Gastrocnemius medialis (tissue), 4 donors: ENCODE measurements at regions not wholly inside any gene's neighbourhood (a gene's known extent, or its start where the extent isn't known, plus 50 kb on each side); places are given as distances from the start of the nearest gene placed in this dataset.
A peak's percentile ranks its signal among the peaks of the same experiment; 100 is the strongest.

Source experiments
- ATAC-seq, 2 donors: fragments of 150-250 bp; one replicate each; pipeline ENCODE4 v1.9.1; 2016
- DNase-seq, 2 donors: peaks; one replicate each; pipeline ENCODE4 v3.0.0-alpha.2; 2019
- H3K27ac ChIP-seq, 4 donors: fragments of 200-600 bp; sonication (generic); 1 replicate in 1 of 4; 2 replicates in 3 of 4; pipeline ENCODE4 v1.5.1; 2016 to 2018; ENCODE audit warnings: mild to moderate bottlenecking in 2 of 4, moderate library complexity in 1 of 4
- H3K27me3 ChIP-seq, 3 donors: fragments of 200-600 bp; sonication (generic) in 2 of 3; 1 replicate in 1 of 3; 2 replicates in 2 of 3; pipeline versions ENCODE4 v1.5.1 to v1.6.0; 2016 to 2019; ENCODE audit warnings: mild to moderate bottlenecking in 1 of 3, moderate library complexity in 1 of 3
- H3K36me3 ChIP-seq, 2 donors: fragments of 200-600 bp; sonication (generic) in 1 of 2; one replicate each; pipeline ENCODE4 v1.5.1; 2017 to 2018
- H3K4me1 ChIP-seq, 2 donors: fragments of 200-600 bp; sonication (generic) in 1 of 2; one replicate each; pipeline ENCODE4 v1.5.1; 2016 to 2017; ENCODE audit warnings: mild to moderate bottlenecking in 2 of 2
- H3K4me3 ChIP-seq, 4 donors: fragments of 200-600 bp; sonication (generic) in 3 of 4; 1 replicate in 1 of 4; 2 replicates in 3 of 4; pipeline ENCODE4 v1.5.1; 2016 to 2019; ENCODE audit warnings: mild to moderate bottlenecking in 2 of 4
- H3K9me3 ChIP-seq, 3 donors: fragments of 200-600 bp; sonication (generic) in 2 of 3; 1 replicate in 1 of 3; 2 replicates in 2 of 3; pipeline ENCODE4 v1.5.1; 2016 to 2019
- CTCF ChIP-seq, 5 experiments: fragments of 450-650 bp in 3 of 5; fragments of 200-600 bp in 2 of 5; sonication (generic) in 2 of 5; IDR thresholded peaks in 4 of 5; conservative IDR thresholded peaks in 1 of 5; 1 replicate in 4 of 5; 2 replicates in 1 of 5; pipeline ENCODE4 v1.5.1; 2016 to 2019; ENCODE audit warnings: antibody characterized with exemption in 5 of 5, mild to moderate bottlenecking in 3 of 5, moderate library complexity in 3 of 5
- POLR2A ChIP-seq, 2 donors: fragments of 450-650 bp; IDR thresholded peaks; one replicate each; pipeline ENCODE4 v1.6.1; 2017; ENCODE audit warnings: antibody characterized with exemption in 2 of 2, mild to moderate bottlenecking in 2 of 2, moderate library complexity in 2 of 2
- in situ Hi-C, 4 donors: fragments of 200-750 bp; cut with MboI; loops; one replicate each; pipeline versions ENCODE4 v1.15.0 to v1.8.0; 2017; ENCODE audit warnings: low sequenced_read_pairs in 4 of 4
- intact Hi-C: fragments of 100-400 bp; cut with DNase I; formaldehyde crosslinking; loops from one replicate; pipeline ENCODE4 v1.15.1; 2023; ENCODE audit warnings: low total_unique reads

- ATAC-seq, result no peak
- H3K9me3 ChIP-seq, result no peaks in the 10 kb centered on the region
- TF ChIP-seq CTCF (IDR thresholded peaks at IDR 0.05 in 4 of 5, conservative IDR thresholded peaks at IDR 0.05 in 1 of 5) (no peak), POLR2A (IDR thresholded peaks at IDR 0.05) (no peak)
- no peaks in the 10 kb centered on the region for H3K27me3 ChIP-seq
- in situ Hi-C loops, result no loop called here
- no peaks in the 10 kb centered on the region for H3K36me3 ChIP-seq
- H3K4me1 ChIP-seq, result no peaks in the 10 kb centered on the region
- no peak for DNase-seq
- no peak overlapping the region for H3K4me3 ChIP-seq
- no peak overlapping the region for H3K27ac ChIP-seq
- intact Hi-C loops, result no loop called here
Measured at GRCh38 chr10:33627611-33628010, 293.1 kb upstream of the NRP1 start.

- Histone ChIP-seq H3K27ac (no peak overlapping the region), H3K4me3 (no peak overlapping the region), H3K9me3 (no peaks in the 10 kb centered on the region), H3K4me1 (no peaks in the 10 kb centered on the region), H3K36me3 (no peaks in the 10 kb centered on the region), H3K27me3 (no peaks in the 10 kb centered on the region)
- in situ Hi-C loops, result no loop called here
- DNase-seq (no peak), ATAC-seq (no peak)
- TF ChIP-seq POLR2A (IDR thresholded peaks at IDR 0.05), result no peak
- intact Hi-C loops, result no loop called here
Measured at GRCh38 chr10:33626798-33627466, 292.5 kb upstream of the NRP1 start.

GRCh38 chr10:33623669-33624068 is 289.2 kb upstream of the NRP1 start:
- no peak overlapping the region for H3K27ac ChIP-seq
- DNase-seq, result no peak

GRCh38 chr10:33621101-33621500 is 286.6 kb upstream of the NRP1 start:
- no peaks in the 10 kb centered on the region for H3K9me3 ChIP-seq
- in situ Hi-C loops (no loop called here), intact Hi-C loops (no loop called here)
- H3K4me1 ChIP-seq, result no peaks in the 10 kb centered on the region
- ATAC-seq (no peak), DNase-seq (no peak)
- no peaks in the 10 kb centered on the region for H3K27me3 ChIP-seq
- TF ChIP-seq CTCF (IDR thresholded peaks at IDR 0.05 in 4 of 5, conservative IDR thresholded peaks at IDR 0.05 in 1 of 5), result no peak
- no peak for TF ChIP-seq POLR2A (IDR thresholded peaks at IDR 0.05)
- H3K36me3 ChIP-seq, result no peaks in the 10 kb centered on the region
- no peak overlapping the region for H3K27ac ChIP-seq
- no peak overlapping the region for H3K4me3 ChIP-seq

More at GRCh38 chr10:33623669-33624068, 289.2 kb upstream of the NRP1 start:
- Histone ChIP-seq H3K27me3 (no peaks in the 10 kb centered on the region), H3K4me3 (no peak overlapping the region), H3K4me1 (no peaks in the 10 kb centered on the region), H3K36me3 (no peaks in the 10 kb centered on the region), H3K9me3 (no peaks in the 10 kb centered on the region)
- no peak for TF ChIP-seq CTCF (IDR thresholded peaks at IDR 0.05 in 4 of 5, conservative IDR thresholded peaks at IDR 0.05 in 1 of 5)
- TF ChIP-seq POLR2A (IDR thresholded peaks at IDR 0.05), result no peak
- intact Hi-C loops, result no loop called here
- peak in 1 of 2 donors; percentile 18 for ATAC-seq
- in situ Hi-C loops, result no loop called here

GRCh38 chr10:33618196-33618595 is 283.7 kb upstream of the NRP1 start:
- H3K27ac ChIP-seq, result no peak overlapping the region
- TF ChIP-seq POLR2A (IDR thresholded peaks at IDR 0.05), result no peak
- no peak for DNase-seq
- no peak overlapping the region for H3K4me3 ChIP-seq
- ATAC-seq, result no peak
- no peaks in the 10 kb centered on the region for H3K27me3 ChIP-seq
- in situ Hi-C loops (no loop called here), intact Hi-C loops (no loop called here)
- no peaks in the 10 kb centered on the region for H3K4me1 ChIP-seq
- no peaks in the 10 kb centered on the region for H3K9me3 ChIP-seq
- H3K36me3 ChIP-seq, result no peaks in the 10 kb centered on the region
